Daoy (cell line): ENCODE measurements at regions not wholly inside any gene's neighbourhood (a gene's known extent, or its start where the extent isn't known, plus 50 kb on each side); places are given as distances from the start of the nearest gene placed in this dataset.
"Not testable (repeated sequence)": the region's sequence is repeated elsewhere in the genome, so short reads cannot be mapped to it uniquely, and the experiment has no call there.

Source experiments
- DNase-seq: peaks from one replicate; pipeline ENCODE4 v3.0.0-alpha.2; 2015; ENCODE audit warnings: low read depth

DNA sequence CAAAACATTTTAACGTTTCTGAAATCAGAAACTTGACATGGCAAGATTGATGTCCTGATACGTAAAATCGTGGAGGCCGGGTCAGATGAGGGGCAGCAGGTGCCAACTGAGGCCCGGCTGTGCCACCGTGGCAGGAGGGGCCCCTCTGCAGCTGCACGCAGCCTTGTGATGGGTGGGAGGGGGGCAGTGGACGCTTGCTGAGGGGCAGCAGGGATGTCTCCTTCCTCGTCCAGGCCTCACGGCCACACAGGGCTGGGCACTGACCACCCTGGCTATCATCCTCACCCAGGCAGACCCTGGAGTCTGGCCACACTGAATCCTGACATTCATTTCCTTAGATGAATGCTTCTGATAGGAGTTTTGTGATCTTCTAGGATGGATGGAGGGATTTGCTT, 114.7 kb downstream of the ERMARD start:
- DNase-seq = no peak

DNA sequence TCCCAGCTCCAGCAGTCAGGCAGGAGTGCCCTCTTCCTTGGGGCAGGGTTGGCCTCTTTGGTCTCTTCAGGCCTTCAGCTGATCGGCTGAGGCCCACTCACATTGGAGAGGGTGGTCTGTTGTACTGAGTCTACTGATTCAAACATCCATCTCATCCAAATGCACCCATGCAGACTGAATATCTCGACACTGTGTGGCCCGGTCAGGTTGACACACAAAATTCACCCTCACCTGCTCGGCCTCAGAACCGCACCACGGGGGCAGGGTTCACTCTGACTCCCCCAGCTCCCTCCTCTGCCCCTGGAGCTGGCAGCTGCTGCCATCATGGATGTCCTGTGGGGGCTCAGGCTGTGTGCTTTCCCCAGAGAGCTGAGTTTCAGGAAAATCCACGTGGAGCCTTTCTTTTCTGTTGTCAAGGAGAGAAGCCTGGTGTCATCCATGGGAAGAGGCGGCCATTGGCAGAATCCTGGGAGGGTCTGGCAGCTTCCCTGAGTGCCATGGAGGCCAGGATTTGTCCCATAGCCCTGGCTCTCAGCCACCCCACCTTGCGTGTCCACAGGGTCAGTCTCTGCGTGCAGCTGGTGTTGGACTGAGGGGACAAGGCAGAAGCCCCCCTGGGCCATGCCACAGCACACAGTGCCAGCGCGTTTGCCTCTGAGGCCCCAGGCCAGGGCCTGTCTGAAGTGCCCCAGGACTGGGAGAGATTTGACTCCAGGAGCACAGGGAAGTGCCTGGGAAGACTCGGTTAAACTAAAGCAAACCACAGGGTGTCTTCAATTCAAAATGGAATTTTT, 114.1 kb downstream of the ERMARD start:
- no peak for DNase-seq

DNA sequence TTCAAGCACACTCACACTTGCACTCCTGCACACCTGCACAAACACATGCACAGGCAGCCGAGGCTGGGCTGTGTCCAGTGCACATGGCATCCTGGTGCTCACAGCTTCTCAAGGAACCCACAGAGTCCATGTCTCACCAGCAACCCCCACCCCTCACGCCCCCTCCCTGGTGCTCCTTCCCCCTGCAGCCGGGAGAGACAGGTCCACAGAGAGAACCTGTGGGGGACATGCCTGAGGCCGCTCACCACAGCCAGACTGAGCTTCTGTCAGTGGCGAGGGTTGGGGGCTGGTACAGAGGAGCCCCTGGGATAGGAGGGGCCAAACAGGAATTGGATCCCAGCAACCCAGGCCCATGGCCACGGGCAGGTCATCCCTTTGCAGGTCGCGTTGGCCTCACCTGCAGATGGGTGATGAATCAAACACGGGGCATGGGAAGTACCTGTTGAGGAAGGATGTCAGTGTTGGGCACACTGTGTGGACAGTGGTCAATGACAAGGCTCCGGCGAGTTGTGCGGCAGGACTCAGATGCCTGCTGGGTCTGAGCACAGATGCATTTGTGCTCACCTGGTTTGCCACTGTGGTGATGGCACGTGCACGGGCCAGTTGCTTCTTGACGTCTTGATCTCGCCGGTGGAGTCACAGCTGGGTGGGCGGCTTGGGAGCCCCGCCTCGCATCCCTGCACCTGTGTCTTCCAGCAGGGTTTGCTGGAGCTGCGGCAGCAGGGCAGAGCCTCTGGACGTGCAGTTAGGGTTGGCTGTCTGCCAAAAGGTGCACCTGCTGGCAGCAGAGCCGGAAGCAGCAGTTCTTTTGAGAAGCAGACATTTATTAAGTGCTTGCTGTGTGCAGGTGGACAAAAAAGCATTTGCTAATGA, 113.0 kb downstream of the ERMARD start:
- no peak for DNase-seq

DNA sequence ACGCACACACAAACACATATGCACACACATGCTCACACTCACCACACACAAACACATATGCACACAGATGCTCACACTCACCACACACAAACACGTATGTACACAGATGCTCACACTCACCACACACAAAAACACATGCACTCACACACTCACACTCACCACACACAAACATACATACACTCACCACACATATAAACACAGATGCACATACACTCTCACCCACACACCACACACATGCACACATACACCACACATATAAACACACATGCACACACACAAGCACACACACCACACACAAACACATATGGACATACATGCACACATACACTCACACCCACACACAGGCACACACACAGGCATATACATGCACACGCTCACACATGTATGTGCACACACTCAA, 112.3 kb downstream of the ERMARD start:
- DNase-seq = no peak

DNA sequence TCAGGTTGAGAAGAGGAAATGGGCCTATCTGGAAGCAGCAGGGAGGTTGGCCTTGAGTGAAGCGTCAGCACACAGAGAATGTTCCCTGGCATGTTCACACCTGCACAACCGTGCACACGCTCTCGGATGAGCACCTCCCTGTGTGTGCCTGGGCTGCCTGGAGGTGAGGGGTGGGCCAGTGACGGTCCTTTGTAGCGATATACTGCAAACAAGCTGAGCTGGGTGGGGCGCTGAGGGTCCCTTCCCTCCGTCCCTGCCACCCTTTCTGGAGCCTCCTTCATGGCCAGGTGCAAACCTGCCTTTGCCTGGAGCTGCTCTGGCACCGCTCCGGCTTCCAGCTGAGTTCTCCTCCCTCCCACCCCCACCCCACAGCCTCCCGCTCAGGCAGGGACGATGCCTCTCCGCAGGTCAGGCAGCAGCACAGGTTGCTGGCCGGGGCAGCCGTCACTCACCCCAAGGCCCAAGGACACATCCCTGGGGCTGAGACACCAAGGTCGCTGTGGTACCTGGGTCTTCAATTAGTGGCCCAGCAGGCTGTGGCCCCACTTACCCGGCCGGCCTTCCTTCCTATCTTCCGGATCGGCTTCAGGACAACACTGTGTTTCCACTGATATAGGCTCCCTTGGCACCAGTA, 111.6 kb downstream of the ERMARD start:
- no peak for DNase-seq

DNA sequence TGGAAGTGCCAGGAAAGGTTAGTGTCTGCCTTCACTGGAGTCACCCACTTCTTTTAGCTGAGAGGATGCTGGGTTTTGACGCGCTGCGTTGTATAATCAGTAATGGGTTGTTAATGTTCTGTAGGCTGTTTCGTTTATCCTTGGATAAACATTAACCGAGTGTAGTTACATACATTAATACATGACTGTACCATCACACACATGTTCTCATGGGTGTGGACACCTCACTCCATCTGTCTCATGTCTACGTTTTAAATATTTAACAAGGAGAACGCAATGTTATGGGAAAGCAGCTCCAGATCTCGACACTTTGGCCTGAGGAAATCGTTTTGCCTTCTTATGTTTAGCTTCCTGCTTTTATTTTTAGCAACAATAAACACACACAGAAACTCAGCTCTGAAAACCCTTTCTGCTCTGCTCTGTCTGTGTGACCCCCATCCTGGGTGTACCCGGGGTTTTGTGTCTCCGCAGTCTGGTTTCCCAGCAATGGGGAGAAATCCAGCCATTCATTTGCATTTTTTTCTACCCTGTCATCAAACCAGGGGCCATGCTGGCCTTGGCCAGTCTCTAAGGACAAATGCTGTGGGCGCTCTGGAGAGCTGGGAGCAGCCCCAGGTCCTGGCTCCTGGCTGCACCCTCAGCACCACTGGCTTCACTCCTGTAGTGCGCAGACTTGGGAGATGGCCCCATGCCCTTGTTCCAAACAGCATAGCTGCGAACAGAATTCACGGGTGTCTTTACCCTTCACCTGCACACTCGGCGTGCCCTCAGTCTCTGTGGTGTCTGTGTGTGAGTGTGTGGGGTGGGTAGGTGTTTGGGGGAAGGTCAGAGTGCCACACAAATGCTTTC, 110.8 kb downstream of the ERMARD start:
- no peak for DNase-seq

DNA sequence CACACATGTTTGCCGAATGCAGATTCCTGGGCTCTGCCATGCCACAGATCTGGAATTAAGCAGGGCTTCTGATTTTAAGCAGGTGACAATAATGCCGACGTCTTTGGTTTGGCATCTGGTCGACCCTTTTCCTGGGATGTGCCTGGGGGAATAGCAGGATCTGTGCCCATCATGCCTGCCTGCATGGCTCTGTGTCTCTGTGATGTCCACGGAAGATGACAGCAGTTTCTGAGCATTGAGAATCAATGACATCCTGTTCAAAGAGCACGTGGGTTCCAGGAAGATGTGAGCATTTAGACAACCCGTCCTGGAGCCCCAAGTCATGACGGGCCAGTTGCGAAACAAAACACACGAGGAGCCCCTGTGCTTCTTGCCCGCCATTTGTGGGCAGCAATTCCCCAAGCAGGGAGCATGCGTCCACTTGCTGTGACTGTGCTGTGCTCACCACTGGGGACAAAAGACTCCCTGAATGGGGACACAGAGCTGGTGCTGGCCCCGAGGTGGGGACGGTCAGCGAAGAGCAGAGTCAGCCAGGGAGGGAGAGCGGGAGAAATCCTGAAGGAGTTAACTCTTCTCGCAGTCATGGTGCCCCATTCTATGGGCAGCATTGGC, 110.1 kb downstream of the ERMARD start:
- no peak for DNase-seq

DNA sequence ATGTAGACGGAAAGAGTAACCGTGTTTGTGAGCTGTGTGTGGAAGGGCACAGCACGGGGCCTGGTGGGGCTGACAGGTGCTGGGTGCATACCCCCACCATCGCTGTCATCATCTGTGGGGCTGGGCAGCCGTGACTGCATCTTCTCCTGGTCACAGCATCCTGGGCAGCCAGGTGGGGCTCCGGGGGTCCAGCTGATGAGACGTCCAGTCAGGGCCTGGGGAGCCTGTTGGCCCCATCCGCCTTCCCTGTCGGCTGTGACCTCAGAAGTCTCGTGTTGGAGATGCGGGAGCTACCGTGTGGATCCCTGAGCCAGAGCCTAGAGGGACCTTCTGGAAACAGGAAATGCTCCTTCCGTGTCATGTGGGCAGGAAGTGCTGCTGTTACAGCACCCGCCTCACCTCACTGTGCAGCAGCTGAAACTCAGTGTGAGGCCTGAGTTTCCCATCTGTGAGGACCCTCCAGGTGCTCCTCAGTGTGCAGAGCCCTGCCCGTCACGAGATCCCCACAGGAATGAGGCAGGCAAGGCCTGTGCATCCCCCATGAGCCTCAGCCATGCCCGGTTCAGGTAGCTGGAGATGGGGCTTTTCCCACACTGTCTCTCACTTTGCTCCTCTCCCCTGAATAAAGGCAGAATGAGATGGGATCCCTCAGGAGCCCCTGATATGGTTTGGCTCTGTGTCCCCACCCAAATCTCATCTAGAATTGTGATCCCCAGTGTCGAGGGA, 108.7 kb downstream of the ERMARD start:
- no peak for DNase-seq

DNA sequence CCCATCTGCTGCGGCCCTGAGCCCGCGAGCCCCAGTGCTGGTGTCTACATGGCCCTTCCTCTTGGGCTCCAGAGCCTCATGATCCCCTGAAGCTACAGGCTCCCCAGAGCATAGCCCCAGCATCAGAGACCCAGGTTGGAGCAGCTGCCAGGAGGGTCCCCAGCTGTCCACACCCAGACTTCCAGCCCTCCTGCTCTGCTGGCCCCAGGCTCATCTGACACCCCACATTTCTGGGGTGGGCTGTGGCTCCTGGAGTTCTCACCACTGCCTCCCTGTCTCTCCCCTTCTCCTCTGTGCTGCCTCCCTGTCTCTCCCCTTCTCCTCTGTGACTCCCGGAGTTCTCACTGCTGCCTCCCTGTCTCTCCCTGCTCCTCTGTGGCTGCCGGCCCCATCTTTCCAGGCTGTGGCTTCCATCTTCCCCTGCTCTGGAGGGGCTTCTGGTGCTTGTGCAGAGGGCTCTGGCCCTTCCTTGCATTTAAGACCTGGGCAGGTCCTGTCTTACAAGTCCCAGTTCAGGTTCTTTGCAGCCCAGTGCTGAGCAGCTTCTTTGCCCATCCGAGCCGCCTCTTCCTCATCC, 108.1 kb downstream of the ERMARD start:
- DNase-seq = no peak

DNA sequence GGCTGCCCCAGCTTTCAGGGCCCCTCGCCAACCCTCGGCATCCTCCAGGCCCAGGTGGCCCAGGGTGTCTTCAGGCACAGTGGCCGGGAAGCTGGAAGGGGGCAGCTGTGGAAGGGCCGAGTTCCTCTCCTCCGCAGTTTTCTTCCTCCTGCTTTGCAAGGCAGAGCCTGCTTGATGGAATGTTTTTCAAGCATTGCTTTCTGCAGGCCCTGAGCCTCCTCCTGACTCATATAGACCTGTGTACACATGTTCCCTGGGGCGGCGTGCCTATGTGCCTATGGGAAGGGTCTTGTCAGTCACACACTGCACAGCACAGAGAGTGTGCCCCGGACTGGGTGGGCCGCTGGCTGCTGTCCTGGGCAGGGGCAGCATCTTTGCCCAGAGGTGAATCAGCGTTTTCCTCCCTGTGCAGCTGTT, 107.5 kb downstream of the ERMARD start:
- DNase-seq = no peak

DNA sequence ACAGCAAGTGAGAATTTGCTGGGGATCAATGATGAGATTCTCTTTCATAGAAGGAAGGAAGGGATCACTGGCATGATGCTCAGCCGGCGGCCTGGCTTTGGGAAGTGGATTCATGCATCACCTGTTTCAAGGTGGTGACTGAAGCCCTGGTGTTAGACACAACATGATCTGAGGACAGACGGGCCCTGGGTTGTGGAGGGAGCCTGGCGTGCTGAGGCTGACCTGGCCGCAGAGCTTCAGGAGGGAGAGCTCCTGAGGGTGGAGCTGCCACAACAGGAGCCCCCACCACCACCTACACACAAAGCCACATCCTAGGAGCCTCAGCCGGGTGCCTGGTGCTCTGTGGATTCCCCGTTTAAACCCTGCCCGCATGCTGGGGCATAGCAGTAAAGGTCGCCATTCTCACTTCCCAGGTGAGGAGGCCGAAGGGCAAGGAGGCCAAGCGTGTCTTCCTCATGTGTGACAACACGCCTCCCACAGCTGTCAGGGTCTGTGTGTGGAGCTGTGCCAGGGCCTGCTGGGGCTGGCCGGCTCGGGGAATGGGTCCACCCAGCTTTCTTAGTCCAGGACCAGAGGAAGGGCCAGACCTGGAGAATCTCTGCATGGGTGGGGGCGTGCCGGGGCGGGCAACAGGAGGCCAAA, 107.0 kb downstream of the ERMARD start:
- DNase-seq = no peak

DNA sequence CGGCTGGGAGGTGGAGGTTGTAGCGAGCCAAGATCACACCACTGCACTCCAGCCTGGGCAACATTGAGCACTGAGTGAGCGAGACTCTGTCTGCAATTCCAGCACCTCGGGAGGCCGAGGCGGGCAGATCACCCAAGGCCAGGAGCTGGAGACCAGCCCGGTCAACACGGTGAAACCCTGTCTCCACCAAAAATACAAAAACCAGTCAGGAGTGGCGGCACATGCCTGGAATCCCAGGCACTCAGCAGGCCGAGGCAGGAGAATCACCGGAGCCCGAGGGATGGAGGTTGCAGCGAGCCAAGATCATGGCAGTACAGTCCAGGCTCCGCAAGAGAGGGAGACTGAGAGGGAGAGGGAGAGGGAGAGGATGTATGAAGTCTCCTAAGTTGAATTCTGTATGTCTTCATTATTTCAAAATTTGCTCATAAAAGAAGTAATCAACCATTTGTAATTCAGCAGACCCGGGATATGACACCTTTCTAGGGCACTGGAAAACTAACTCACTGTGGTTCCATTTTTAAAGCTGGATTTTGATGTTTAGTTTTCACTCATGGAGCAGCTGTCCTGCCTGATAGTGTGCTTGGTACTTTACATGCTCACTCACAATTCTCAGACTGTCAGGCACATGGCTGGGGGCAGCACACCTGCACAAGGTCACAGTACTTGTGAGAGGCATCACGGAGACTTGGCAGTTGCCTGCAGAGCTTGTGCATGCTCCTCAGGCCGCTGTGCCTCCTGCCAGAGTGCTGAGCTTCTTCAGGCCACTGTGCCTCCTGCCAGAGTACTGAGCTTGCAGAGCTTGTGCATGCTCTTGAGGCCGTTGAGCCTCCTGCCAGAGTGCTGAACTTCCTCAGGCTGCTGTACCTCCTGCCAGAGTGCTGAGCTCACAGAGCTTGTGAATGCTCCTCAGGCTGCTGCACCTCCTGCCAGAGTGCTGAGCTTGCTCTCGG, 106.2 kb downstream of the ERMARD start:
- no peak for DNase-seq

DNA sequence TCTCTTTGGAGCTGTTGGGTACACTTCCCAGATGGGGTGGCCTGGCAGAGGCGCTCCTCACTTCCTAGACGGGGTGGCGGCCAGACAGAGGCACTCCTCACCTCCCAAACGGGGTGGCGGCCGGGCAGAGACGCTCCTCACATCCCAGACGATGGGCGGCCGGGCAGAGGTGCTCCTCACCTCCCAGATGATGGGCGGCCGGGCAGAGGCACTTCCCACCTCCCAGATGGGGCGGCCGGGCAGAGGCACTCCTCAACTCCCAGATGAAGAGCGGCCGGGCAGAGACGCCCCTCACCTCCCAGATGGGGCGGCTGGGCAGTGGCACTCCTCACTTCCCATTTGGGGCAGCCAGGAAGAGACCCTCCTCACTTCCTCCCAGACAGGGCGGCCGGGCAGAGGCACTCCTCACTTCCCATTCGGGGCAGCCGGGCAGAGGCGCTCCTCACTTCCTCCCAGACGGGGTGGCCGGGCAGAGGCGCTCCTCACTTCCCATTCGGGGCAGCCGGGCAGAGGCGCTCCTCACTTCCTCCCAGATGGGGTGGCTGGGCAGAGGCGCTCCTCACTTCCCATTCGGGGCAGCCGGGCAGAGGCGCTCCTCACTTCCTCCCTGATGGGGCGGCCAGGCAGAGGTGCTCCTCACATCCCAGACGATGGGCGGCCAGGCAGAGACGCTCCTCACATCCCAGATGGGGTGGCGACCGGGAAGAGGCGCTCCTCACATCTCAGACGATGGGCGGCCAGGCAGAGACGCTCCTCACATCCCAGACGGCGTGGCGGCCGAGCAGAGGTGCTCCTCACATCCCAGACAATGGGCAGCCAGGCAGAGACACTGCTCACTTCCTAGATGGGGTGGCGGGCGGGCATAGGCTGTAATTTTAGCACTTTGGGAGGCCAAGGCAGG, 105.3 kb downstream of the ERMARD start:
- DNase-seq = not testable (repeated sequence)

DNA sequence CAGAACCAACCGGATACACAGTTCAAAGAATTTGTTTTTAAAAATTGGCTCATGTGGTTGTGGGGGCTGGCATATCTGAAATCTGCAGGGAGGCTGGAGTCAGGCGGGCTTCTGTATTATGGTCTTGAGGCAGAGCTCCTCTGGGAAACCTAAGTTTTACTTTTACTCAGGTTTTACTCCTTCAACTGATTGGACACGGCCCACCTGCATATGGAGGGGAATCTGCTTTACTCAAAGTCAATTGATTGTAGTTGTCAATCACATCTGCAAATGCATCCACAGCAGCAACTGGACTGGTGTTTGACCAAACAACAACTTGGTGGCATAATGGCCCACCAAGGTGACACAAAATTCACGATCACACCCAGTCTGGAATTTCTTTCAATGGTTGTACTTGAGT, 103.4 kb downstream of the ERMARD start:
- DNase-seq = no peak

DNA sequence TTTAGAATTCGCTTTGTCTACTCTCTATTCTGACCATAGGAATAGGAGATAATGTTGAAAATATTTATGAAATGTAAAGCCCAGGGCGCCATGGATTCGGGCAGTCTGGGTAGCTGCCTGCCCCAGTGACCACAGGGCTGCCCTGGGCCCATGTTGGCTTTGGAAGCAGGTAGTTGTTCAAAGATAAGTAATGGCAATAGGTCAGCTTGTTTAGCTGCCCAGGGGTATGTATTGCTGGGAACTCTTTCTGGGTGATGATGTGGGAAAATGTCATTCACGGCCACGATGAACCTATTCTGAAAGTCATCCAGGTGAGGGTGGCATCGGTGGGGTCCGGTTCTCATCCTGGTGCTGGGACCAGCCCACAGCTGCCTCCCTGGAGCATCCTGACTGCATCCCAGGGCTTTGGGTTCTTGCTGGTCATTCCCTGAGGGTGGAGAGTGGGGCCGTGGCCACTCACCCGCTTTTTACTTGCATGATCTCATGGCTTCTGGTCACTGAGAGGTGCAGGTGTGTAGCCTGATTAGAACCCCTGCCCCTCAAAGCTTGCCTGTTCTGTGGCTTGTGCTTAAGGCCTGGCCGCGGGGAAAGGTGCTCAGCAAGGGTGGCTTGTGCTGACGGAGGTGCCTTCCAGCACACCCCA, 102.8 kb downstream of the ERMARD start:
- no peak for DNase-seq

DNA sequence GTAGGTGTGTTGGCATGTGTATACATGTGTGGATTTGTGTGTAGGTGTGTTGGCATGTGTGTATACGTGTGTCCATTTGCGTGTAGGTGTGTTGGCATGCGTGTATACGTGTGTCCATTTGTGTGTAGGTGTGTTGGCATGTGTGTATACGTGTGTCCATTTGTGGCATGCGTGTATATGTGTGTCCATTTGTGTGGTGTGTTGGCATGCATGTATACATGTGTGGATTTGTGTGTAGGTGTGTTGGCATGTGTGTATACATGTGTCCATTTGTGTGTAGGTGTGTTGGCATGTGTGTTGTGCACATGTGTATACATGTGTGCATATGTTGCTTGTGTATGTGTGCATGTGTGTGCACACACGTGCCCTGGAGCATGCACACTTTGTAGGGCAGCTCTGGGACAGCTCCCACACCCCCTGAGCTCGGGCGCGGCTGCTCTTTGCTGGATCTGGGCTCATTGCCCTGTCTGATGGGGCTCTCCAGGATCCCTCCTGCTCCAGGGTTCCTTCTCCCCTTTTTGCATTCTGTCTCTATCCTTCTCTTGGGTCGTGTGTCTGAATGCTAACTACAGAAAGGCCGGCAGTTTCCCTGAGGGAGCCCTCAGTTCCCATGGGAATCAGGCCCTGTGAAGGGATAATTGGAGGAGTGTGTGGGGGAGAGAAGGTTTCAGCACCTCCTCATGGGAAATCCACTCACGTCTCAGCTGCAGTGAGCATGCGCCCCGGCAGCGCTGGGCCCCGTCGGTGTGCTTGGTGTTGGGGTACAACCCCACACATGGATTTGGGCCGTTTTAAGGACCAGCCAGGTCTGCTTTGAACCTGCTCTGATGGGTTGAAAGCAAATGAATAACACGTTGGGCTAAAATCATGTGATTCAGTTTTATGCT, 102.0 kb downstream of the ERMARD start:
- DNase-seq = no peak
